Activated CD4-positive, alpha-beta T cell treated with anti-CD3 and anti-CD28 coated beads, Interleukin-2, amount 50 U/mL, for 16 hours (primary cell): ENCODE measurements at regions not wholly inside any gene's neighbourhood (a gene's known extent, or its start where the extent isn't known, plus 50 kb on each side); places are given as distances from the start of the nearest gene placed in this dataset.

Experiments used
- DNase-seq: peaks from one replicate; pipeline ENCODE4 v3.0.0-alpha.2; 2020

- no peak for DNase-seq
Observed at GRCh38 chr1:82453511-82454185, 652.9 kb downstream of the ADGRL2 start.

GRCh38 chr1:82452096-82452495 lies 651.4 kb downstream of the ADGRL2 start:
- DNase-seq, result no peak

GRCh38 chr1:82451191-82451590 lies 650.5 kb downstream of the ADGRL2 start:
- no peak for DNase-seq

- no peak for DNase-seq
Observed at GRCh38 chr1:82449506-82450057, 648.8 kb downstream of the ADGRL2 start.

- no peak for DNase-seq
Observed at GRCh38 chr1:82446955-82447354, 646.2 kb downstream of the ADGRL2 start.

- no peak for DNase-seq
Observed at GRCh38 chr1:82446236-82446635, 645.5 kb downstream of the ADGRL2 start.

GRCh38 chr1:82445827-82446226 lies 645.1 kb downstream of the ADGRL2 start:
- DNase-seq, result no peak

- DNase-seq, result no peak
Observed at GRCh38 chr1:82445132-82445531, 644.4 kb downstream of the ADGRL2 start.

- DNase-seq, result no peak
Observed at GRCh38 chr1:82441402-82441801, 640.7 kb downstream of the ADGRL2 start.

GRCh38 chr1:82423174-82423815 lies 622.6 kb downstream of the ADGRL2 start:
- DNase-seq, result no peak

- DNase-seq, result no peak
Observed at GRCh38 chr1:82421782-82422181, 621.0 kb downstream of the ADGRL2 start.

GRCh38 chr1:82420584-82420983 lies 619.9 kb downstream of the ADGRL2 start:
- no peak for DNase-seq

- no peak for DNase-seq
Observed at GRCh38 chr1:82411605-82412004, 610.9 kb downstream of the ADGRL2 start.

- no peak for DNase-seq
Observed at GRCh38 chr1:82405333-82405732, 604.6 kb downstream of the ADGRL2 start.

GRCh38 chr1:82401116-82401515 lies 600.4 kb downstream of the ADGRL2 start:
- no peak for DNase-seq

GRCh38 chr1:82400521-82400920 lies 599.8 kb downstream of the ADGRL2 start:
- no peak for DNase-seq

- DNase-seq, result no peak
Observed at GRCh38 chr1:82399093-82399492, 598.4 kb downstream of the ADGRL2 start.

- DNase-seq, result no peak
Observed at GRCh38 chr1:82398357-82398756, 597.6 kb downstream of the ADGRL2 start.

GRCh38 chr1:82395440-82395839 lies 594.7 kb downstream of the ADGRL2 start:
- DNase-seq, result no peak

GRCh38 chr1:82392946-82393345 lies 592.2 kb downstream of the ADGRL2 start:
- DNase-seq, result no peak

- DNase-seq, result no peak
Observed at GRCh38 chr1:82392513-82392912, 591.8 kb downstream of the ADGRL2 start.

- DNase-seq, result no peak
Observed at GRCh38 chr1:82391712-82392111, 591.0 kb downstream of the ADGRL2 start.

GRCh38 chr1:82390627-82391026 lies 589.9 kb downstream of the ADGRL2 start:
- DNase-seq, result no peak

- DNase-seq, result no peak
Observed at GRCh38 chr1:82388679-82389078, 587.9 kb downstream of the ADGRL2 start.

GRCh38 chr1:82387012-82387366 lies 586.3 kb downstream of the ADGRL2 start:
- no peak for DNase-seq
